HG02840 (cell line): ENCODE measurements at regions not wholly inside any gene's neighbourhood (a gene's known extent, or its start where the extent isn't known, plus 50 kb on each side); places are given as distances from the start of the nearest gene placed in this dataset.

Experiments used
- ATAC-seq: cut with Tn5 transposase; IDR thresholded peaks from one replicate; pipeline ENCODE4 v1.9.1; 2021; ENCODE audit warnings: mild to moderate bottlenecking, moderate library complexity, moderate number of reproducible peaks; ENCODE audit not compliant: unreplicated experiment, low FRiP score

GRCh38 chr9:115249488-115249887 lies 131.5 kb upstream of the TNC start:
- ATAC-seq: no peak

- ATAC-seq: no peak
Observed at GRCh38 chr9:115250621-115251032, 132.7 kb upstream of the TNC start.

- ATAC-seq: no peak
Observed at GRCh38 chr9:115254287-115255180, 136.6 kb upstream of the TNC start.

GRCh38 chr9:115261656-115262081 lies 143.7 kb upstream of the TNC start:
- ATAC-seq: no peak

- ATAC-seq: no peak
Observed at GRCh38 chr9:115262477-115262876, 144.5 kb upstream of the TNC start.

- ATAC-seq: no peak
Observed at GRCh38 chr9:115262952-115263351, 145.0 kb upstream of the TNC start.

- ATAC-seq: no peak
Observed at GRCh38 chr9:115263371-115264075, 145.6 kb upstream of the TNC start.

- no peak for ATAC-seq
Observed at GRCh38 chr9:115264313-115264712, 146.4 kb upstream of the TNC start.

GRCh38 chr9:115267790-115268189 lies 149.8 kb upstream of the TNC start:
- no peak for ATAC-seq

GRCh38 chr9:115275753-115276152 lies 157.8 kb upstream of the TNC start:
- ATAC-seq: no peak

- no peak for ATAC-seq
Observed at GRCh38 chr9:115276621-115277020, 158.7 kb upstream of the TNC start.

- no peak for ATAC-seq
Observed at GRCh38 chr9:115277301-115277700, 159.3 kb upstream of the TNC start.

- no peak for ATAC-seq
Observed at GRCh38 chr9:115278326-115279035, 160.5 kb upstream of the TNC start.

GRCh38 chr9:115283395-115283794 lies 165.4 kb upstream of the TNC start:
- ATAC-seq: no peak

GRCh38 chr9:115285836-115286235 lies 167.9 kb upstream of the TNC start:
- ATAC-seq: no peak

- no peak for ATAC-seq
Observed at GRCh38 chr9:115286411-115286810, 168.5 kb upstream of the TNC start.

GRCh38 chr9:115289757-115290208 lies 171.8 kb upstream of the TNC start:
- ATAC-seq: no peak

- ATAC-seq: no peak
Observed at GRCh38 chr9:115291841-115292240, 173.9 kb upstream of the TNC start.

GRCh38 chr9:115292584-115293279 lies 174.8 kb upstream of the TNC start:
- ATAC-seq: no peak

- no peak for ATAC-seq
Observed at GRCh38 chr9:115295734-115296133, 177.8 kb upstream of the TNC start.
